ENCODE measurements at regions not wholly inside any gene's neighbourhood (a gene's known extent, or its start where the extent isn't known, plus 50 kb on each side); places are given as distances from the start of the nearest gene placed in this dataset.

GRCh38 chr4:141406237-141406636 is 185.5 kb downstream of the ZNF330 start:
- Mint-ChIP-seq H3K4me3 (no peak overlapping the region), H3K9me3 (ENCODE audit: low read depth) (no peaks in the 10 kb centered on the region), H3K36me3 (no peaks in the 10 kb centered on the region), H3K27ac (no peak overlapping the region), H3K27me3 (no peaks in the 10 kb centered on the region), H3K4me1 (ENCODE audit: low read depth) (no peaks in the 10 kb centered on the region)

- Mint-ChIP-seq H3K9me3 (ENCODE audit: low read depth) (no peaks in the 10 kb centered on the region), H3K27me3 (no peaks in the 10 kb centered on the region), H3K4me3 (no peak overlapping the region), H3K27ac (no peak overlapping the region), H3K4me1 (ENCODE audit: low read depth) (no peaks in the 10 kb centered on the region), H3K36me3 (no peaks in the 10 kb centered on the region)
These were observed 188.9 kb downstream of the ZNF330 start for GRCh38 chr4:141409556-141409955.

GRCh38 chr4:141410839-141411238 is 190.1 kb downstream of the ZNF330 start:
- H3K27ac Mint-ChIP-seq: no peak overlapping the region
- no peaks in the 10 kb centered on the region for H3K27me3 Mint-ChIP-seq
- H3K36me3 Mint-ChIP-seq: no peaks in the 10 kb centered on the region
- no peaks in the 10 kb centered on the region for H3K4me1 Mint-ChIP-seq (ENCODE audit: low read depth)
- no peak overlapping the region for H3K4me3 Mint-ChIP-seq
- H3K9me3 Mint-ChIP-seq (ENCODE audit: low read depth): no peaks in the 10 kb centered on the region

- H3K36me3 Mint-ChIP-seq: no peaks in the 10 kb centered on the region
- no peaks in the 10 kb centered on the region for H3K27me3 Mint-ChIP-seq
- H3K4me1 Mint-ChIP-seq (ENCODE audit: low read depth): no peaks in the 10 kb centered on the region
- no peak overlapping the region for H3K27ac Mint-ChIP-seq
- H3K9me3 Mint-ChIP-seq (ENCODE audit: low read depth): no peaks in the 10 kb centered on the region
- H3K4me3 Mint-ChIP-seq: no peak overlapping the region
These were observed 191.2 kb downstream of the ZNF330 start for GRCh38 chr4:141411936-141412335.

- Mint-ChIP-seq H3K4me1 (ENCODE audit: low read depth) (no peaks in the 10 kb centered on the region), H3K36me3 (no peaks in the 10 kb centered on the region), H3K27ac (no peak overlapping the region), H3K9me3 (ENCODE audit: low read depth) (no peaks in the 10 kb centered on the region), H3K4me3 (no peak overlapping the region), H3K27me3 (no peaks in the 10 kb centered on the region)
These were observed 192.7 kb downstream of the ZNF330 start for GRCh38 chr4:141413366-141413765.

- H3K36me3 Mint-ChIP-seq: no peaks in the 10 kb centered on the region
- H3K4me1 Mint-ChIP-seq (ENCODE audit: low read depth): no peaks in the 10 kb centered on the region
- H3K4me3 Mint-ChIP-seq: no peak overlapping the region
- H3K9me3 Mint-ChIP-seq (ENCODE audit: low read depth): no peaks in the 10 kb centered on the region
- H3K27ac Mint-ChIP-seq: no peak overlapping the region
- no peaks in the 10 kb centered on the region for H3K27me3 Mint-ChIP-seq
These were observed 195.0 kb downstream of the ZNF330 start for GRCh38 chr4:141415651-141416050.

- Mint-ChIP-seq H3K36me3 (no peaks in the 10 kb centered on the region), H3K9me3 (ENCODE audit: low read depth) (no peaks in the 10 kb centered on the region), H3K27ac (no peak overlapping the region), H3K4me3 (no peak overlapping the region), H3K4me1 (ENCODE audit: low read depth) (no peaks in the 10 kb centered on the region), H3K27me3 (no peaks in the 10 kb centered on the region)
These were observed 195.5 kb downstream of the ZNF330 start for GRCh38 chr4:141416219-141416618.

- no peak overlapping the region for H3K4me3 Mint-ChIP-seq
- no peak overlapping the region for H3K27ac Mint-ChIP-seq
- H3K4me1 Mint-ChIP-seq (ENCODE audit: low read depth): no peaks in the 10 kb centered on the region
- H3K36me3 Mint-ChIP-seq: no peaks in the 10 kb centered on the region
- no peaks in the 10 kb centered on the region for H3K27me3 Mint-ChIP-seq
- no peaks in the 10 kb centered on the region for H3K9me3 Mint-ChIP-seq (ENCODE audit: low read depth)
These were observed 196.1 kb downstream of the ZNF330 start for GRCh38 chr4:141416677-141417363.

GRCh38 chr4:141417387-141417786 is 196.7 kb downstream of the ZNF330 start:
- Mint-ChIP-seq H3K4me3 (no peak overlapping the region), H3K36me3 (no peaks in the 10 kb centered on the region), H3K27me3 (no peaks in the 10 kb centered on the region), H3K27ac (no peak overlapping the region), H3K4me1 (ENCODE audit: low read depth) (no peaks in the 10 kb centered on the region), H3K9me3 (ENCODE audit: low read depth) (peaks cover 3% of the 10 kb centered on the region)

GRCh38 chr4:141425124-141425523 is 204.4 kb downstream of the ZNF330 start:
- peaks cover 7% of the 10 kb centered on the region for H3K27me3 Mint-ChIP-seq
- no peak overlapping the region for H3K4me3 Mint-ChIP-seq
- H3K27ac Mint-ChIP-seq: no peak overlapping the region
- H3K36me3 Mint-ChIP-seq: no peaks in the 10 kb centered on the region
- H3K4me1 Mint-ChIP-seq (ENCODE audit: low read depth): no peaks in the 10 kb centered on the region
- peaks cover 7% of the 10 kb centered on the region for H3K9me3 Mint-ChIP-seq (ENCODE audit: low read depth)

GRCh38 chr4:141427726-141428296 is 207.1 kb downstream of the ZNF330 start:
- Mint-ChIP-seq H3K4me1 (ENCODE audit: low read depth) (no peaks in the 10 kb centered on the region), H3K36me3 (no peaks in the 10 kb centered on the region), H3K4me3 (no peak overlapping the region), H3K9me3 (ENCODE audit: low read depth) (no peaks in the 10 kb centered on the region), H3K27ac (no peak overlapping the region), H3K27me3 (peaks cover 7% of the 10 kb centered on the region)

GRCh38 chr4:141429933-141430332 is 206.4 kb upstream of the IL15 start:
- Mint-ChIP-seq H3K27me3 (peaks cover 5% of the 10 kb centered on the region), H3K4me3 (no peak overlapping the region), H3K9me3 (ENCODE audit: low read depth) (no peaks in the 10 kb centered on the region), H3K4me1 (ENCODE audit: low read depth) (no peaks in the 10 kb centered on the region), H3K27ac (no peak overlapping the region), H3K36me3 (no peaks in the 10 kb centered on the region)

GRCh38 chr4:141430686-141431085 is 205.7 kb upstream of the IL15 start:
- H3K27ac Mint-ChIP-seq: no peak overlapping the region
- no peak overlapping the region for H3K4me3 Mint-ChIP-seq
- H3K9me3 Mint-ChIP-seq (ENCODE audit: low read depth): no peaks in the 10 kb centered on the region
- no peaks in the 10 kb centered on the region for H3K4me1 Mint-ChIP-seq (ENCODE audit: low read depth)
- H3K36me3 Mint-ChIP-seq: no peaks in the 10 kb centered on the region
- peaks cover 4% of the 10 kb centered on the region for H3K27me3 Mint-ChIP-seq

- Mint-ChIP-seq H3K27ac (no peak overlapping the region), H3K27me3 (peaks cover under 1% of the 10 kb centered on the region), H3K9me3 (ENCODE audit: low read depth) (no peaks in the 10 kb centered on the region), H3K4me3 (no peak overlapping the region), H3K36me3 (no peaks in the 10 kb centered on the region), H3K4me1 (ENCODE audit: low read depth) (no peaks in the 10 kb centered on the region)
These were observed 204.2 kb upstream of the IL15 start for GRCh38 chr4:141432000-141432712.

- Mint-ChIP-seq H3K9me3 (ENCODE audit: low read depth) (no peaks in the 10 kb centered on the region), H3K27ac (no peak overlapping the region), H3K27me3 (peaks cover 1% of the 10 kb centered on the region), H3K36me3 (no peaks in the 10 kb centered on the region), H3K4me1 (ENCODE audit: low read depth) (no peaks in the 10 kb centered on the region), H3K4me3 (no peak overlapping the region)
These were observed 200.7 kb upstream of the IL15 start for GRCh38 chr4:141435446-141436225.

Data from activated naive CD8-positive, alpha-beta T cell (primary cell).